IPS-18a (cell line): ENCODE measurements at regions not wholly inside any gene's neighbourhood (a gene's known extent, or its start where the extent isn't known, plus 50 kb on each side); places are given as distances from the start of the nearest gene placed in this dataset.

Source experiments
- H3K27ac ChIP-seq: one replicate; pipeline ENCODE4 v1.5.1; 2013; ENCODE audit warnings: low read length
- H3K27me3 ChIP-seq: one replicate; pipeline ENCODE4 v1.6.1; 2013; ENCODE audit warnings: mild to moderate bottlenecking, low read length; ENCODE audit not compliant: control insufficient read depth, insufficient read depth
- H3K36me3 ChIP-seq: one replicate; pipeline ENCODE4 v1.6.1; 2013; ENCODE audit warnings: low read depth, low read length; ENCODE audit not compliant: control insufficient read depth
- H3K4me1 ChIP-seq: one replicate; pipeline ENCODE4 v1.6.1; 2013; ENCODE audit warnings: low read depth, low read length; ENCODE audit not compliant: control insufficient read depth
- H3K4me3 ChIP-seq: one replicate; pipeline ENCODE4 v1.5.1; 2013; ENCODE audit warnings: low read length
- H3K9ac ChIP-seq: one replicate; pipeline ENCODE4 v1.6.1; 2013; ENCODE audit warnings: mild to moderate bottlenecking, low read length, moderate library complexity
- H3K9me3 ChIP-seq: one replicate; pipeline ENCODE4 v1.6.1; 2013; ENCODE audit warnings: low read depth, low read length; ENCODE audit not compliant: control insufficient read depth

DNA sequence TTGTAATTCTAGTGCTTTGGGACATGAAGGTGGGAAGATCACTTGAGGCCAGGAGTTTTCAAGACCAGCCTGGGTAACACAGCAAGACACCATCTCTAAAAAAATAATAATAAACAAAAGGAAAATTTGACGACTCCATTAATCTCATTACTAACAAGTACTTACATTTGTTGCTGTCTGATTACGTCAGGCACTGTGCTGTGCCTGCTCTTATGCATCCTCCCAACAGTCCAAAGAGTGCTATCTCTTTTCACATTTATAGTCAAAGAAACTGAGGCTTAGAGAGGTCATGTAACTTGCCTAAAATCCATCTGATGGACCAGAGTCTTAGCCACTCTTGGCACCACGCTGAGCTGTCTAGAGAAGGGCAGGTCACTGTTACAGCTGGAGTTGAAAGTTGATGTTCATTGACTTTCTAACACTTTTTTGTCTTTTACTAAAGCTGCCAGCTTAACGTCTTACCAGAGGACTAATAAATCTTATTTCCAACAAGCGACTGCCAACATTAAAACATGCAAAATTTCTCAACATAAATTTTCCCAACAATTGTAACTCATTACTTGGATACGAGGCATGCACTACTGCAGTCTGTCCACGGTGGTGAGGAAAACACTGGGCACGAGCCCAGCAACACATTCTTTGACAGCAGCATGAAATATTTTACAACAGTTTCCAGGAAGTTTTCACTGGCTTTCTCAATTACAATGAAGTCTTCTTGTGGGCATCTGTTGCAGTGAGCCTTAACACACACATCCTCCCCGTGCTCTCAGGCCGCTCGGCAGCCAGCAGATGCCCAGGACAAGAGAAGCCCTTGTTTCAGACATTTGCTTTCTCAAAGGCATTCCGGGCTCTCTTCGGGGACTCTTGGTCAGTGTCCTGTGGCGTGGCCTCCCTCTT, 262.9 kb upstream of the PROX1 start:
- no peaks in the 10 kb centered on the region for H3K36me3 ChIP-seq
- no peaks in the 10 kb centered on the region for H3K9me3 ChIP-seq
- H3K9ac ChIP-seq: no peak overlapping the region
- no peak overlapping the region for H3K27ac ChIP-seq
- H3K4me3 ChIP-seq: no peak overlapping the region
- no peaks in the 10 kb centered on the region for H3K27me3 ChIP-seq
- H3K4me1 ChIP-seq: peaks cover 4% of the 10 kb centered on the region

DNA sequence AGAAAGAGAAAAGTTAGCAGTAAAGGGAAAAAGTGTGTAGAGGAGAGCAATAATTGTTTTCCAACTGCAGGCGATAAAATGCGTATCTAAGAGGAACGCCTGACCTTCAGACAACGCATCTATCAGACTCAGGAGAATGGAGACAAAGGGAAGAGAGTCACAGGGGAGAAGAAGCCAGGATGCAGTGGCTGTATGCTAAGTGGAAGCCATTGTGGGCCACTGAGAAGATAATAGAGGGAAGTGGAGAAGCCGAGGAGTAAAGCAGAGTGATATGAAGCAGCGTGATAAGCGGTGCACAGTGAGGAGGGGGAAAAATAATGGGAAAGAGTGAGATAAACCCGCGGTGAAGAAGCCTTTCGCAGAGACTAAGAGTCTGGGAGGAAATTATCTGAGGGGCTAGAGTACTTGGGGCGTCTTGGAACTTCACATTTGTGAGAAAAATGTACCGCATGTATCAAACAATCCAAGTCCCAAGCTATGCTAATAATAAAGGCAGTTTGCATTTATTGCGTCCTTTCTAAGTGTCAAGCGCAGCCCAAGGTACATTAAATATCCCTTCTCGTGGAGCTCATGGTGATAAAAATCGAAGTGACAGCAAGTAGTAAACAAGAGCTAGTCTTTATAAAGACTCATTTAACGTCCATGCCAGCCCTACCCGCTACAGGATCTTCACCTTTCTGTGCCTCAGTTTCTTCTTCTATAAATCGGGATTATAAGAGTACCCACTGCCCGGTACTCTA, 259.8 kb upstream of the PROX1 start:
- Histone ChIP-seq H3K36me3 (no peaks in the 10 kb centered on the region), H3K27me3 (no peaks in the 10 kb centered on the region), H3K4me3 (no peak overlapping the region), H3K4me1 (peaks cover 4% of the 10 kb centered on the region), H3K9me3 (no peaks in the 10 kb centered on the region), H3K27ac (no peak overlapping the region), H3K9ac (no peak overlapping the region)

- no peak overlapping the region for H3K4me3 ChIP-seq
- no peak overlapping the region for H3K9ac ChIP-seq
- no peak overlapping the region for H3K27ac ChIP-seq
- H3K27me3 ChIP-seq: no peaks in the 10 kb centered on the region
- H3K4me1 ChIP-seq: no peaks in the 10 kb centered on the region
- no peaks in the 10 kb centered on the region for H3K9me3 ChIP-seq
- H3K36me3 ChIP-seq: no peaks in the 10 kb centered on the region
Observed at GRCh38 chr1:213728593-213729536, 258.9 kb upstream of the PROX1 start.

DNA sequence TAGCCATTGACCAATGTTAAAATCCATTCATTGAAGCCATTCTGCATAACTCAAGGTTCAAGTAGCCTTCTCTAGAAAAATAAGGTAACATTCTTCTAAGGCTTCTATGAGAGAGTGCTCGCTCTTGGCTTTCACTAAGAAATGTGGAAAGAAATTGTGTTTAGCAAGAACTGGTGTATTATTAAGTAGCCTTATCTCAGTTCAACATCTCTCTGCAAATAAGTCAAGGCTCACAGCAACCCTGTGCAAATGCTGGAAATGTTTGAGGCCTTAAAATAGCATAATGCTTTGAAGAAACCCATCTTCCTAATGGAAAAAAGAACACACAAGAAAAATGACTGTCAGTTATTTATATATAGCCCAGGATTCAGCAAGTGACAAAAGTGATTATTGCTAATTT, 254.1 kb upstream of the PROX1 start:
- H3K4me1 ChIP-seq: no peaks in the 10 kb centered on the region
- no peak overlapping the region for H3K9ac ChIP-seq
- no peaks in the 10 kb centered on the region for H3K9me3 ChIP-seq

DNA sequence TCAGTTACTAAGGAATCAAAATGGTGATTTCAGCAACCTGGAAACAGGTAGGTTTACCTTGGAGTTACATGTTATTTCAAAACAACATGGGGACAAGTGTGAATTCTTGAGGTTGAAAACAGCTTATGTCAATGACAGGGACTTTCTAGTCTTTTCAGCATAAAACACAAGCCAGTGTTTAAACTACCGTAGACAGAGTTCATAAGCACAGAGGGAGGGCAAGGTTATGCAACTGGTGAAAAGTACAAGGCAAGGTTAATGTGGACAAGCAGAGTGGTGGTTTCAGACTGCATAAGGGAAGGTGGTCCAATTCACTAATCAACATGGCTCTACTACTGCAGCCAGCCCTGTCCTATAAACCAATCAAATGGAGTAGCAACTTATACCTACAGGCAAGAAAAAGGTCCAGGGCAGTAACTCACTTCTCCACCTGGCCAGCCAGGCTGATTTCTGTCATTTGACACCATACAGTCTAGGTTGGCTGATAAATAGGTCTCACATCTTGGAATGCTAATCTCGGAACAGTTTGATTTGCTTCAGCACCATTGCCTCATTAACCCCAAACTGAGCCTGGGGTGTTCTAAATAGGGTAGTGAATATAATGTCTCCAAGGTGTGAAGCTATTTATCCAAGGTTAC, 250.3 kb upstream of the PROX1 start:
- no peaks in the 10 kb centered on the region for H3K4me1 ChIP-seq
- H3K36me3 ChIP-seq: no peaks in the 10 kb centered on the region

More for the DNA sequence above, 254.1 kb upstream of the PROX1 start:
- Histone ChIP-seq H3K36me3 (no peaks in the 10 kb centered on the region), H3K27me3 (no peaks in the 10 kb centered on the region), H3K4me3 (no peak overlapping the region), H3K27ac (no peak overlapping the region)

GRCh38 chr1:213738658-213739057, 249.1 kb upstream of the PROX1 start:
- Histone ChIP-seq H3K27ac (no peak overlapping the region), H3K27me3 (no peaks in the 10 kb centered on the region), H3K4me3 (no peak overlapping the region), H3K9me3 (no peaks in the 10 kb centered on the region), H3K36me3 (no peaks in the 10 kb centered on the region), H3K4me1 (no peaks in the 10 kb centered on the region), H3K9ac (no peak overlapping the region)

More for the DNA sequence above, 250.3 kb upstream of the PROX1 start:
- no peaks in the 10 kb centered on the region for H3K9me3 ChIP-seq
- H3K27me3 ChIP-seq: no peaks in the 10 kb centered on the region
- no peak overlapping the region for H3K27ac ChIP-seq
- H3K9ac ChIP-seq: no peak overlapping the region
- H3K4me3 ChIP-seq: no peak overlapping the region

DNA sequence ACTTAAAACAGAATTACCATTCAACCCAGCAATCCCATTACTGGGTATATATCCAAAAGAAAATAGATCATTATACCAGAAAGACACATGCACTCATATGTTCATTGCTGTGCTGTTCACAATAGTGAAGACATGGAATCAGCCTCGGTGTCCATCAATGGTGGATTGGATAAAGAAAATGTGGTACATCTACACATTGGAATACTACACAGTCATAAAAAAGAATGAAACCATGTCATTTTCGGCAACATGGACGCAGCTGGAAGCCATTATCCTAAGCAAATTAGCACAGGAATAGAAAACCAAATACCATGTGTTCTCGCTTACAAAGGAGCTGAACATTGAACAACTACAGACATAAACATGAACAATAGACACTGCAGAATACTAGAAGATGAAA, 244.8 kb upstream of the PROX1 start:
- Histone ChIP-seq H3K27ac (no peak overlapping the region), H3K4me1 (no peaks in the 10 kb centered on the region), H3K27me3 (no peaks in the 10 kb centered on the region), H3K36me3 (no peaks in the 10 kb centered on the region), H3K9me3 (no peaks in the 10 kb centered on the region), H3K4me3 (no peak overlapping the region), H3K9ac (no peak overlapping the region)

DNA sequence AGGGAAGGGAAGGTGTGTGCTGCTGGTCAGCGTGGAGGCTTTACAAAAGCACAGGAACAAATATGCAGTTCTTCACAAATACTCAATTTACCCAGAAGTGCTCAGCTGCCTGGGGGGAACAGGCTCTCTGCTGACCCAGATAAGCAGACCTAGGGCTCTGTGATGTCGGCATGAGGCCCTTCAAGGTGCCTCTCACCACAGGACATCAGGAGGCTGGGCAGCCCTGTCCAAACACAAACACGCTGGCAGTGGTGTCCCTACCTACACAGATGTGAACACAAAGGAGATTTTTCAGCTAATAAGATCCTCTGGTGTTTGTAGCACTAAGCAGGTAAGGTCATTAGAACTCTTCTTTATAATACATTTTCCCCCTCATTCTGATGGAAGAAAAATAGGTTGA, 243.0 kb upstream of the PROX1 start:
- no peaks in the 10 kb centered on the region for H3K9me3 ChIP-seq
- H3K9ac ChIP-seq: no peak overlapping the region
- H3K36me3 ChIP-seq: no peaks in the 10 kb centered on the region
- no peak overlapping the region for H3K27ac ChIP-seq
- H3K4me3 ChIP-seq: no peak overlapping the region
- H3K4me1 ChIP-seq: no peaks in the 10 kb centered on the region
- H3K27me3 ChIP-seq: no peaks in the 10 kb centered on the region

DNA sequence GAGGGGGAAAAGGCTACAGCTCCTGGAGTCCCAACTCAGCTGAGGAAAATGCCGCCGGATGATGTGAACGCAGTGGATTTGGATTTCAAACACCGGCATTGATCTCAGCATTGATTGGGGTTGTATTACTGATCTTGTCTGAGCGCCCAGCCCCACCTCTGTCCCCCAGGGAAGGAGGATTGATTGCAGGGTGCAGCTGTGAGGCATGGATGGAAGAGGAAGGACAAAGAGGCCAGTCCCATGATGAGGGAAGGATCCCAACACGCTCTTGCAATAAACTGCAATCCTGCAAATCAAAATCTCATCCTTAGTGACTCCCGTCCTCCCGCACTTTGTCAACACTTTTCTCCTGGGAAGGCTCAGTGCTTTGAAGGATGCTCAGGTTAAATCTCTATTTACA, 242.3 kb upstream of the PROX1 start:
- Histone ChIP-seq H3K4me1 (no peaks in the 10 kb centered on the region), H3K9me3 (no peaks in the 10 kb centered on the region), H3K27me3 (no peaks in the 10 kb centered on the region), H3K27ac (no peak overlapping the region), H3K4me3 (no peak overlapping the region), H3K9ac (no peak overlapping the region), H3K36me3 (no peaks in the 10 kb centered on the region)

DNA sequence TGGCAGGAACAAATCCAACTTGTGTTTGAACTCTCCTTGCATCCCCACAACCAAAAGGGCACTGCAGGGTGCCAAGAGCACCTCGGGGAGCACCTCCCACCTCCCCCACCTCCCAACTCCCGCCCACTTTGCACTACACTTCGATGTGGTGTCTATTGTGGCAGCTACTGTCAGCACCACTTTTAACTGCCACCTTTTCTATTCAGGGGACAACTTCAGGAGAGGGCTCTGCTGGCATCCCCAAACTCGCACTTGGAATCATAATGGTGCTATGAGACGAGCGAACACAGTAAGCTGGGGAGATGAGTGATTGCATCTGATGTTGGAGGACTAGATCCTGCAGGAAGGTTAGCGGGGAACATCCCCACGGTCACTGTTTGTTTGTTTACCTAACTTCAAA, 238.2 kb upstream of the PROX1 start:
- H3K27ac ChIP-seq: no peak overlapping the region
- H3K36me3 ChIP-seq: no peaks in the 10 kb centered on the region
- no peak overlapping the region for H3K4me3 ChIP-seq
- H3K9ac ChIP-seq: no peak overlapping the region
- H3K27me3 ChIP-seq: no peaks in the 10 kb centered on the region
- H3K4me1 ChIP-seq: no peaks in the 10 kb centered on the region
- no peaks in the 10 kb centered on the region for H3K9me3 ChIP-seq
